Kidney glomerular epithelial cell (primary cell): ENCODE measurements at regions not wholly inside any gene's neighbourhood (a gene's known extent, or its start where the extent isn't known, plus 50 kb on each side); places are given as distances from the start of the nearest gene placed in this dataset.
"Not testable (repeated sequence)": the region's sequence is repeated elsewhere in the genome, so short reads cannot be mapped to it uniquely, and the experiment has no call there.

Experiments used
- DNase-seq: peaks from one replicate; lab custom pipeline; 2025; lab: John Stamatoyannopoulos, UW

- no peak for DNase-seq
Measured at GRCh38 chr5:116779846-116780245, 205.2 kb upstream of the SEMA6A start.

GRCh38 chr5:116778651-116779280 lies 204.1 kb upstream of the SEMA6A start:
- DNase-seq, result no peak

- peak; percentile 6 for DNase-seq
Measured at GRCh38 chr5:116778032-116778431, 203.4 kb upstream of the SEMA6A start.

GRCh38 chr5:116773926-116774325 lies 199.3 kb upstream of the SEMA6A start:
- no peak for DNase-seq

- DNase-seq, result no peak
Measured at GRCh38 chr5:116772806-116773205, 198.2 kb upstream of the SEMA6A start.

GRCh38 chr5:116772152-116772501 lies 197.5 kb upstream of the SEMA6A start:
- no peak for DNase-seq

GRCh38 chr5:116771466-116772151 lies 197.0 kb upstream of the SEMA6A start:
- no peak for DNase-seq

- not testable (repeated sequence) for DNase-seq
Measured at GRCh38 chr5:116769953-116770352, 195.3 kb upstream of the SEMA6A start.

GRCh38 chr5:116769470-116769869 lies 194.8 kb upstream of the SEMA6A start:
- no peak for DNase-seq

GRCh38 chr5:116766470-116766947 lies 191.9 kb upstream of the SEMA6A start:
- DNase-seq, result peak; percentile 94

- no peak for DNase-seq
Measured at GRCh38 chr5:116765441-116765840, 190.8 kb upstream of the SEMA6A start.

- no peak for DNase-seq
Measured at GRCh38 chr5:116764941-116765340, 190.3 kb upstream of the SEMA6A start.

GRCh38 chr5:116763987-116764866 lies 189.6 kb upstream of the SEMA6A start:
- DNase-seq, result no peak

- no peak for DNase-seq
Measured at GRCh38 chr5:116759860-116760640, 185.4 kb upstream of the SEMA6A start.

- DNase-seq, result peak; percentile 19
Measured at GRCh38 chr5:116757326-116757725, 182.7 kb upstream of the SEMA6A start.

GRCh38 chr5:116756531-116756930 lies 181.9 kb upstream of the SEMA6A start:
- DNase-seq, result no peak

- peak; percentile 52 for DNase-seq
Measured at GRCh38 chr5:116754556-116754955, 179.9 kb upstream of the SEMA6A start.

GRCh38 chr5:116751684-116752083 lies 177.1 kb upstream of the SEMA6A start:
- no peak for DNase-seq

GRCh38 chr5:116750631-116751580 lies 176.3 kb upstream of the SEMA6A start:
- no peak for DNase-seq

GRCh38 chr5:116747881-116748280 lies 173.3 kb upstream of the SEMA6A start:
- DNase-seq, result peak; percentile 72

- DNase-seq, result no peak
Measured at GRCh38 chr5:116746668-116747067, 172.0 kb upstream of the SEMA6A start.
